Upper lobe of left lung (tissue), 4 donors: ENCODE measurements at regions not wholly inside any gene's neighbourhood (a gene's known extent, or its start where the extent isn't known, plus 50 kb on each side); places are given as distances from the start of the nearest gene placed in this dataset.

Source experiments
- EP300 ChIP-seq, 4 donors: sonication (generic); formaldehyde crosslinking; IDR thresholded peaks; one replicate each; pipeline ENCODE4 v1.5.1; 2017; ENCODE audit warnings: antibody characterized with exemption in 4 of 4, control low read depth in 2 of 4
- TF ChIP-seq, protein P1 (sequence below), 6 experiments: fragments of 450-650 bp in 4 of 6; fragments of 200-600 bp in 2 of 6; sonication (generic) in 2 of 6; IDR thresholded peaks; one replicate each; pipeline ENCODE4 v1.5.1; 2016 to 2019; ENCODE audit warnings: antibody characterized with exemption in 6 of 6

DNA sequence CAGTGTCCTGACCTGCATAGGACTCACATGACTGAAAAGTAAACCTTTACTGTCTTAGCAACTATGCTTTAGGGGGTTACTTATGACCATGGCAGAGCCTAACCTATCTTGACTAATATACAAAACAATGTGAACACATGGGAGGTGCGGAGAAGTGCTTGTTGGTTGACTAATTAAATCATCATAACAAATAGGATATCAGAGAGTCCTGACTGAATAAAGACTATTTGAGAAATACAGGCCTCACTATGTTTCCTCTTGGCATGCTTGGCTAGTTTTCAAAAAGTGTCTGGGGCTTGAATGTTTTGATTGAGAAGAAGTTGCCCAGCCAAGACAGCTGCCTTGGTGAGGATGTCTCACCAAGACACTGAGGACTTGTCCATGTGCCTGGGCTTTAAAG lies 104.4 kb upstream of the PHYHIPL start:
- TF ChIP-seq, protein P1, sequence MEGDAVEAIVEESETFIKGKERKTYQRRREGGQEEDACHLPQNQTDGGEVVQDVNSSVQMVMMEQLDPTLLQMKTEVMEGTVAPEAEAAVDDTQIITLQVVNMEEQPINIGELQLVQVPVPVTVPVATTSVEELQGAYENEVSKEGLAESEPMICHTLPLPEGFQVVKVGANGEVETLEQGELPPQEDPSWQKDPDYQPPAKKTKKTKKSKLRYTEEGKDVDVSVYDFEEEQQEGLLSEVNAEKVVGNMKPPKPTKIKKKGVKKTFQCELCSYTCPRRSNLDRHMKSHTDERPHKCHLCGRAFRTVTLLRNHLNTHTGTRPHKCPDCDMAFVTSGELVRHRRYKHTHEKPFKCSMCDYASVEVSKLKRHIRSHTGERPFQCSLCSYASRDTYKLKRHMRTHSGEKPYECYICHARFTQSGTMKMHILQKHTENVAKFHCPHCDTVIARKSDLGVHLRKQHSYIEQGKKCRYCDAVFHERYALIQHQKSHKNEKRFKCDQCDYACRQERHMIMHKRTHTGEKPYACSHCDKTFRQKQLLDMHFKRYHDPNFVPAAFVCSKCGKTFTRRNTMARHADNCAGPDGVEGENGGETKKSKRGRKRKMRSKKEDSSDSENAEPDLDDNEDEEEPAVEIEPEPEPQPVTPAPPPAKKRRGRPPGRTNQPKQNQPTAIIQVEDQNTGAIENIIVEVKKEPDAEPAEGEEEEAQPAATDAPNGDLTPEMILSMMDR (IDR thresholded peaks at IDR 0.05): no peak
- TF ChIP-seq EP300 (IDR thresholded peaks at IDR 0.05): no peak
